Heart right ventricle (tissue), 16 donors: ENCODE measurements at regions not wholly inside any gene's neighbourhood (a gene's known extent, or its start where the extent isn't known, plus 50 kb on each side); places are given as distances from the start of the nearest gene placed in this dataset.

Experiments
- ATAC-seq, 8 donors: fragments of 200-7000 bp; cut with Tn5 transposase; one replicate each; pipeline ENCODE4 v1.9.1; 2020; ENCODE audit warnings: mild to moderate bottlenecking in 8 of 8, moderate library complexity in 8 of 8, moderate number of reproducible peaks in 1 of 8
- DNase-seq, 2 donors: peaks; one replicate each; pipeline ENCODE4 v3.0.0-alpha.2; 2020
- H3K27ac ChIP-seq, 10 donors: fragments of 200-600 bp; sonication (generic) in 2 of 10; one replicate each; pipeline versions ENCODE4 v1.5.0 to v1.8.0; 2020 to 2022; ENCODE audit warnings: mild to moderate bottlenecking in 3 of 10
- H3K27me3 ChIP-seq, 7 donors: fragments of 200-600 bp; one replicate each; pipeline ENCODE4 v1.8.0; 2021 to 2022; ENCODE audit warnings: mild to moderate bottlenecking in 2 of 7
- H3K36me3 ChIP-seq, 9 donors: fragments of 200-600 bp; sonication (generic) in 1 of 9; one replicate each; pipeline versions ENCODE4 v1.5.0 to v1.8.0; 2020 to 2022; ENCODE audit warnings: mild to moderate bottlenecking in 2 of 9
- H3K4me1 ChIP-seq, 9 donors: fragments of 200-600 bp; sonication (generic) in 1 of 9; one replicate each; pipeline versions ENCODE4 v1.5.0 to v1.8.0; 2020 to 2022; ENCODE audit warnings: mild to moderate bottlenecking in 4 of 9
- H3K4me3 ChIP-seq, 10 donors: fragments of 200-600 bp; sonication (generic) in 2 of 10; one replicate each; pipeline versions ENCODE4 v1.5.0 to v1.8.0; 2020 to 2022; ENCODE audit warnings: mild to moderate bottlenecking in 7 of 10, moderate library complexity in 2 of 10
- H3K9me3 ChIP-seq, 11 donors: fragments of 200-600 bp in 10 of 11; sonication (generic) in 2 of 11; one replicate each; pipeline versions ENCODE4 v1.5.0 to v1.8.0; 2013 to 2022; ENCODE audit warnings: mild to moderate bottlenecking in 2 of 11, control low read depth in 1 of 11, moderate library complexity in 1 of 11
- CTCF ChIP-seq, 9 donors: fragments of 200-600 bp; sonication (generic) in 2 of 9; IDR thresholded peaks; one replicate each; pipeline versions ENCODE4 v1.5.0 to v1.8.0; 2021 to 2022; ENCODE audit warnings: antibody characterized with exemption in 9 of 9, mild to moderate bottlenecking in 5 of 9, moderate library complexity in 1 of 9
- WGBS, 2 donors: extraction: QIAGEN DNeasy Blood & Tissue Kit; methylation state at CpG; one replicate each; pipeline ENCODE4 v1.1.7; 2013; ENCODE audit warnings: inconsistent platforms in 1 of 2; 5-methylcytosine and 5-hydroxymethylcytosine counted together
- intact Hi-C, 10 donors: fragments of 100-400 bp; cut with DNase I; formaldehyde crosslinking; loops; one replicate each; pipeline versions ENCODE4 v1.11.1 to v1.14.2; 2022
- donor health status: Arrhythmogenic right ventricular cardiomyopathy.
- donor health status: ischemic (EF 13 %, LVEDD 7.1; RV severe dilation, severe dysfunction).
- donor health status: healthy with polysubstance abuse.
- donor health status: DM: no; HTN: yes; CAD: no.
- donor health status: DM: no; HTN: no; CAD: no.
- donor health status: ischemic (EF 25% LVEDD 6.9; RV normal size, moderate dysfunction).
- donor health status: ischemic (EF 25% LVEDD 5.7; RV mildly dilated, moderate dysfunction).
- donor health status: healthy.
- donor health status: DM: yes; HTN: yes; CAD: no.
- donor health status: Ischemic cardiomyopathy.
- donor health status: ischemic (EF 35%, LVEDD 5.7; RV mildly dilated, moderate dysfunction).
- donor health status: nonischemic (EF 11% LVEDD 7.7; RV severe dilation, severe dysfunction).
- donor health status: DM: yes; HTN: yes; CAD: no.
- donor health status: PGD.
- donor health status: ischemic (EF 29% LVEDD 5.4; RV normal size, mild dysfunction).
- donor health status: nonischemic (EF 23%, LVEDD 6.1; RV moderate dilation, normal function).

- TF ChIP-seq CTCF (IDR thresholded peaks at IDR 0.05): no peak
- Histone ChIP-seq H3K4me3 (no peak overlapping the region), H3K9me3 (peaks cover 0 to 3% (median 0%) of the 10 kb centered on the region in 11 donors), H3K36me3 (no peaks in the 10 kb centered on the region), H3K27ac (no peak overlapping the region), H3K27me3 (no peaks in the 10 kb centered on the region), H3K4me1 (no peaks in the 10 kb centered on the region)
- WGBS, 2 donors: 78% methylated on average over 2 of the region's 2 CpGs
- intact Hi-C loops: no loop called here
- DNase-seq (no peak), ATAC-seq (no peak)
Observed at GRCh38 chr7:93736668-93737369, 153.7 kb downstream of the TFPI2 start.

DNA sequence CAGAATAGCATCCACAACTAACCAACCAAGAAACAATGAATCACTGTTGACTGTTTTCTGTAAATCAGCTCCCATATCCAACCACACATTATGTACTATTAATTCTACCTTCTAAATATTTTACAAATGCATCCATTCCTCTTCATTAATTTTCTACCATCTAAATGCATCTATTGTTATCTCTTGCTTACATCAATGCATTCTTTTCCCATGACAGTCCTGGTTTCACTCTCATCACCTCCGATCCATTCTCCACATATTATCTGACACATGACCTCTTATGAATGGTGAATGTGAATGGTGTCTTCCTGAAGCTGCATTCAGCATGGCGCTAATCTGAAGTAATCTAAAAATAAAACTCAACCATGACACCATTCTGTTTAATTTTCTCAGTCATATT lies 153.8 kb upstream of the CALCR start:
- ATAC-seq: no peak
- H3K4me1 ChIP-seq: no peaks in the 10 kb centered on the region
- H3K27ac ChIP-seq: no peak overlapping the region
- WGBS, 2 donors: 53 to 58% methylated on average over 2 of the region's 2 CpGs
- H3K36me3 ChIP-seq: no peaks in the 10 kb centered on the region
- intact Hi-C loops: no loop called here
- no peak overlapping the region for H3K4me3 ChIP-seq
- peaks cover 0 to 4% (median 0%) of the 10 kb centered on the region in 11 donors for H3K9me3 ChIP-seq
- no peak for DNase-seq
- no peaks in the 10 kb centered on the region for H3K27me3 ChIP-seq
- no peak for TF ChIP-seq CTCF (IDR thresholded peaks at IDR 0.05)

- DNase-seq (no peak), ATAC-seq (no peak)
- Histone ChIP-seq H3K4me3 (no peak overlapping the region), H3K4me1 (no peaks in the 10 kb centered on the region), H3K27me3 (no peaks in the 10 kb centered on the region), H3K27ac (no peak overlapping the region), H3K36me3 (no peaks in the 10 kb centered on the region), H3K9me3 (no peaks in the 10 kb centered on the region)
- intact Hi-C loops: no loop called here
- WGBS, 2 donors: 84 to 87% methylated on average over 4 of the region's 4 CpGs
- TF ChIP-seq CTCF (IDR thresholded peaks at IDR 0.05): no peak
Observed at GRCh38 chr7:93725954-93726353, 151.4 kb upstream of the CALCR start.

GRCh38 chr7:93723424-93724124 lies 149.1 kb upstream of the CALCR start:
- Histone ChIP-seq H3K36me3 (no peaks in the 10 kb centered on the region), H3K27ac (no peak overlapping the region), H3K9me3 (no peaks in the 10 kb centered on the region), H3K27me3 (no peaks in the 10 kb centered on the region), H3K4me3 (no peak overlapping the region), H3K4me1 (no peaks in the 10 kb centered on the region)
- intact Hi-C loops: no loop called here
- WGBS, 2 donors: 41 to 43% methylated on average over 3 of the region's 3 CpGs
- DNase-seq (no peak), ATAC-seq (no peak)
- TF ChIP-seq CTCF (IDR thresholded peaks at IDR 0.05): no peak
